Muscle layer of colon (tissue), 2 donors: ENCODE measurements at regions not wholly inside any gene's neighbourhood (a gene's known extent, or its start where the extent isn't known, plus 50 kb on each side); places are given as distances from the start of the nearest gene placed in this dataset.
A peak's percentile ranks its signal among the peaks of the same experiment; 100 is the strongest.

Experiments
- H3K27ac ChIP-seq: one replicate; pipeline ENCODE4 v1.7.0; 2013; ENCODE audit warnings: low read depth, mild to moderate bottlenecking, low read length, moderate library complexity
- H3K27me3 ChIP-seq, 2 donors: one replicate each; pipeline ENCODE4 v1.7.0; 2013; ENCODE audit warnings: low read length in 2 of 2, mild to moderate bottlenecking in 2 of 2; ENCODE audit not compliant: insufficient read depth in 2 of 2, control insufficient read depth in 1 of 2
- H3K36me3 ChIP-seq: one replicate; pipeline ENCODE4 v1.7.0; 2013; ENCODE audit warnings: mild to moderate bottlenecking, low read length; ENCODE audit not compliant: insufficient read depth
- H3K4me1 ChIP-seq: one replicate; pipeline ENCODE4 v1.7.0; 2013; ENCODE audit warnings: mild to moderate bottlenecking, low read length; ENCODE audit not compliant: insufficient read depth
- H3K4me3 ChIP-seq, 2 donors: one replicate each; pipeline ENCODE4 v1.7.0; 2013; ENCODE audit warnings: low read length in 2 of 2, low read depth in 1 of 2, mild to moderate bottlenecking in 1 of 2, moderate library complexity in 1 of 2
- H3K9ac ChIP-seq: one replicate; pipeline ENCODE4 v1.7.0; 2013; ENCODE audit warnings: low read length
- H3K9me3 ChIP-seq: one replicate; pipeline ENCODE4 v1.7.0; 2013; ENCODE audit warnings: mild to moderate bottlenecking, low read length
- donor health status: abdominal sarcoma.
- donor health status: Adenocarcinoma of cecum.

DNA sequence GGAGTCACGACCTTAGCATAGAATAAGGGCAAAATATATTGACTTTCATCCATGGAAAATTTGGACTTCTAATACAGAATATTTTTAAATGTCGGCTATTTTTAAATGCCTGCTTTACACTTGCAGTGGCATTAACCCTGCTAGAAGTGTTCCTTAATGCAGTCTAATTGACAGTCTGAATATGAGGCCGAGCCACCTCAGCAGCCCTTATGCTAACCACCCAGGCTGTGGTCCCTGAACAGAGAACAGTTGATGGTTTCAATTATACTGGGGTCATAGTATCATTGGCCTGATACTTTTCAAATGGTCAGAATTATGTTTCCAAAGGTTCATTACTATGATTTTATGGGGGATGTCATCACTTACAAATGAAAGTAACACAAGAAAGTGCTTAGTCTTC lies 764.7 kb upstream of the SLITRK1 start:
- no peaks in the 10 kb centered on the region for H3K36me3 ChIP-seq
- no peaks in the 10 kb centered on the region for H3K9me3 ChIP-seq
- no peak overlapping the region for H3K9ac ChIP-seq
- H3K27me3 ChIP-seq = no peaks in the 10 kb centered on the region
- H3K4me3 ChIP-seq = no peak overlapping the region
- H3K27ac ChIP-seq = no peak overlapping the region
- no peaks in the 10 kb centered on the region for H3K4me1 ChIP-seq

DNA sequence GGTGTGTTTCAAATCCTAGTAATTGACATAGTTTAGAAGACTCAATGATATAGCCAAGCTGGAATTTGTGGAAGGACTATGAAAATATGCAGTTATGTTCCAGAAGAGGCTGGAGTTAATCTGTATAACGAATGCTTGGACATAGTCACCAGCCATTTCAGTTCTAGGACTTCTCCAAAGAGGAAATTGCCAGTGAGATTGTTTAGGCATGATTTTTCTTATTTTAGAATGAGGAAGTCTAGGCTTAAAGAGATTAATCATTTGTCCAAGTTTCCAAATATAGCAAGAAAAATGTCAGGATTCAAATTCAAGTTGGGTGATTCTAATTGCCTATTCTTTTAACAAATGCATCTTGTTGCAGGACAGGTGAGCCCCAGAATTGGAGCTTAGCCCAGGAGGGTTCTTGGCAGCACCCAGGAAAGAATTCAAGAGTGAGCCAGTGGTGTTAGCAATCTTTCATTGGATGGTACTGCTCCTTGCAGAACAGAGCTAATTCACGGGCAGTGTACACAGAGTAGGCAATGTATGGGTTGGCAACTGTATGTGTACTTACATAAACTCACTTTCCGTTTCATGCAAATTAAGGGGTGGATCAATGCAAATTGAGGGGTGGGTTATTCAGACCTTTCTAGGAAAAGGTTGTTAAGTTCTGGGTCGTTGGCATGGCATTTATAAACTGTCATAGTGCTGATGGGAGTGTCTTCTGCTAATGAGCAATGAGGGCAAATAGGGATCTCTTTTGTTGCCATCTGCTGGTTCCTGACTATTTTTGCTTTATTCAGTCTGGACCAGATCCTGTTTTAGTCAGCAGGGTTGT lies 763.1 kb upstream of the SLITRK1 start:
- Histone ChIP-seq H3K9me3 (no peaks in the 10 kb centered on the region), H3K4me3 (no peak overlapping the region), H3K4me1 (no peaks in the 10 kb centered on the region), H3K9ac (no peak overlapping the region), H3K27ac (no peak overlapping the region), H3K27me3 (no peaks in the 10 kb centered on the region), H3K36me3 (no peaks in the 10 kb centered on the region)

DNA sequence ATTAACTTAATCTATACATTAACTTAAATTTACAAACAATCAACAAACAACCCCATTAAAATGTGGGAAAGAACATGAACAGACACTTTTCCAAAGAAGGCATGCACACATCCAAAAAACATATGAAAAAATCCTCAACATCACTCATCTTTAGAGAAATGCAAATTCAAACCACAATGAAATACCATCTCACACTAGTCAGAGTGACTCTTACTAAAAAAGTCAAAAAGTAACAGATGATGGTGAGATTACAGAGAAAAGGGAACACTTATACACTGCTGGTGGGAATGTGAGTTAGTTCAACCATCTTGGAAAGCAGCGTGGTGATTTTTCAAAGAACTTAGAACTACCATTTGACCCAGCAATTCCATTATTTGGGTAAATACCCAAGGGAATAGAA lies 759.2 kb upstream of the SLITRK1 start:
- Histone ChIP-seq H3K27me3 (no peaks in the 10 kb centered on the region), H3K36me3 (no peaks in the 10 kb centered on the region), H3K4me3 (no peak overlapping the region), H3K9me3 (no peaks in the 10 kb centered on the region), H3K27ac (no peak overlapping the region), H3K4me1 (no peaks in the 10 kb centered on the region), H3K9ac (no peak overlapping the region)

DNA sequence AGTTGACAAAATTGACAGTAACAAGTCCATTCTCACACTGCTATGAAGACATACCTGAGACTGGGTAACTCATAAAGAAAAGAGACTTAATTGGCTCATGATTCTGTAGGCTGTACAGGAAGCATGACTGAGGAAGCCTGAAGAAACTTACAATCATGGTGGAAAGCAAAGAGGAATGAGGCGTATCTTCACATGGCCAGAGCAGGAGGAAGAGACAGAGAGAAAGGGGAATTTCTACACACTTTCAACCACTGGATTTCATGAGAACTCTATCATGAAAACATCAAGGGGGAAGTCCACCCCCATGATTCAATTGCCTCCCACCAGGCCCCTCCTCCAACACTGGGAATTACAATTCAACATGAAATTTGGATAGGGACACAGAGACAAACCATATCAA lies 758.4 kb upstream of the SLITRK1 start:
- H3K27me3 ChIP-seq = no peaks in the 10 kb centered on the region
- H3K4me3 ChIP-seq = no peak overlapping the region
- no peaks in the 10 kb centered on the region for H3K4me1 ChIP-seq
- no peak overlapping the region for H3K27ac ChIP-seq
- H3K36me3 ChIP-seq = no peaks in the 10 kb centered on the region
- no peaks in the 10 kb centered on the region for H3K9me3 ChIP-seq
- no peak overlapping the region for H3K9ac ChIP-seq

DNA sequence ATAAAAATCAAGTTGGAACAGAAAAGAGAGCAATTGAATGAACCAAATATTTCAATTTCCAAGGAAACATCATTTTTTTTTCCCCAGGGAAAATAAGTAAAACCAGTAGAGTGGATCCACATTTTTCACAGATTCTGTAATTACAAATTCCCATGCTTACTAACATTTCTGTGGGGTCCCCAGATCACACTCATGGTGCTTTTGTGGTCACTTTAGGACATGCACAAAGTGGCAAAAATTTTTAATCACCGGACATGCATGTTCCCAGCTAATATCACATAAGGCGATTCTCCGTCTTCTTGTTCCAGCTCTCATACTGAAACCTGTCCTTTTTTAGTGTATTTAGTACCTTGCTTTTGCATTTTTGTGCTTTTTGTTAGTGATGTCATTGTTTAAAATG lies 748.2 kb upstream of the SLITRK1 start:
- Histone ChIP-seq H3K27me3 (no peaks in the 10 kb centered on the region), H3K9ac (no peak overlapping the region), H3K4me3 (no peak overlapping the region), H3K36me3 (no peaks in the 10 kb centered on the region), H3K9me3 (no peaks in the 10 kb centered on the region), H3K27ac (no peak overlapping the region), H3K4me1 (no peaks in the 10 kb centered on the region)

DNA sequence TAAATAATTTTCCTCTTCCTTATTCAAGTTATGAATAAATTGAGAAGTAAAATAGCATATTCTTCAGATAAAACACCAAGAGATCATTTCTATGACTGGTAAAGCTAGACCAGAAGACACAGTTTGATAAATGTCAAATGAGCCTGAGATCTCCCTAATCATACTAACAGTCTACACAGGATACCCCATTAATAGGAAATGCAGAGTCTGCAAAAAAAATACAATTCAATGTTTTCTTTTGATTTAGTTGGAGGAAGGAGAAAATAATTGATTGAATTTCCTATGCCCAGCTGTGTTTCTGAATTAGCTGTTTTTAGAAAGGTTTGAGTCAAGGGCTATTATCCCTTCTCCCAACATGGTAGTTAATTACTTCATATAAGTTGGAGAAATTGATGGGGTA lies 734.6 kb upstream of the SLITRK1 start:
- H3K9ac ChIP-seq = no peak overlapping the region
- H3K9me3 ChIP-seq = no peaks in the 10 kb centered on the region
- H3K36me3 ChIP-seq = no peaks in the 10 kb centered on the region
- H3K4me1 ChIP-seq = no peaks in the 10 kb centered on the region
- no peak overlapping the region for H3K27ac ChIP-seq
- H3K4me3 ChIP-seq = no peak overlapping the region
- H3K27me3 ChIP-seq = no peaks in the 10 kb centered on the region

DNA sequence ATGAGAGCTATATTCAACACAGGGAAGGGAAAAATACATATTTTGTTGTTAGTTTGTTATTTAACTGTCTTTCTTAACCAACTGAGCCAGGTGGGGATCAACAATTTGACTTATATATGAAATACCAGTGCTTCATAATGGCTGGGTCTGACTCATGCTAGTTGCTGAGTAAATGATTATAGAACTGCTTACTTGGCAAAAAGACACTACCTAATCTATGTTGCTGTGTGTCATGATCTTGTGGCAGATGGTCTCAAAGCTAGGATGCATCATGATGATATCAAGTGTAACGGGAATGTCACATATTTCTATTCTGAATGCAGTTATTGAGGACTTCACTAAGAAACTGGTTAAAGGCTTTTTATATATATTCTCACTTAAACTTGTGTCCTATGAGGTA lies 727.4 kb upstream of the SLITRK1 start:
- Histone ChIP-seq H3K27ac (no peak overlapping the region), H3K9ac (no peak overlapping the region), H3K27me3 (no peaks in the 10 kb centered on the region)

DNA sequence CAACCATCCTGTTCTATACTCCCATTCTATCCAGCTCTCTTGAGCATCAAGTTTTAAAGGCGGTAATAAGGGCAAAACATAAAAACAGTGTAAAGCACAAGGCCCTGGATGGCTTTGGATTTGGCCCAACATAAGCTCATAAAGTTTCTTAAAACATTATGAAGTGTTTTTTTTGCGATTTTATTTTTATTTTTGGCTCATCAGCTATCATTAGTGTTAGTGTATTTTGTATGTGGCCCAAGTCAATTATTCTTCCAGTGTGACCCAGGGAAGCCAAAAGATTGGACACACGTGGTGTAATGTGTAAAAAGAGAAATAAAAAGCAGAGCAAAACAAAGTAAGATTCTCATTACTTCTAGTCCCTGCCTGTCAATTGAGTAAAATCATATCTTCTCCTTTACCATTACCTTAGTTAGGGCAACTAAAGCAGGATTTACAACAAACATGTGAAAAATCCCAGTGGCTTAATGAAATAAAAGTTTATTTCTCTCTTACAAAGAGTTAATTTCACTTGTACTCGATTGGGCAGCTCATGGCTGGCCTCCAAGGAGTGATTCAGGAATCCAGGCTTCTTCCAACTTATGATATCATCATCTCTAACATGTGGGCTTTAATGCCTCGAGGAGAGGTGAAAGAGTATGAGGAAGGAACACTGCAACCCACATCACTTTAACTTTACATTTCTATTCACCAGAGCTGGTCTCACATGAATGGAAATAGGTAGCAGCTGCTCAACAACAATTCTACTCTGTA lies 725.2 kb upstream of the SLITRK1 start:
- Histone ChIP-seq H3K27me3 (no peaks in the 10 kb centered on the region), H3K4me1 (peaks cover 16% of the 10 kb centered on the region), H3K27ac (no peak overlapping the region), H3K9ac (no peak overlapping the region), H3K9me3 (no peaks in the 10 kb centered on the region), H3K36me3 (no peaks in the 10 kb centered on the region), H3K4me3 (peak overlapping the region in 1 of 2 donors; percentile 5)

More for the DNA sequence above, 727.4 kb upstream of the SLITRK1 start:
- H3K36me3 ChIP-seq = no peaks in the 10 kb centered on the region
- no peak overlapping the region for H3K4me3 ChIP-seq
- H3K4me1 ChIP-seq = peaks cover 16% of the 10 kb centered on the region
- no peaks in the 10 kb centered on the region for H3K9me3 ChIP-seq

DNA sequence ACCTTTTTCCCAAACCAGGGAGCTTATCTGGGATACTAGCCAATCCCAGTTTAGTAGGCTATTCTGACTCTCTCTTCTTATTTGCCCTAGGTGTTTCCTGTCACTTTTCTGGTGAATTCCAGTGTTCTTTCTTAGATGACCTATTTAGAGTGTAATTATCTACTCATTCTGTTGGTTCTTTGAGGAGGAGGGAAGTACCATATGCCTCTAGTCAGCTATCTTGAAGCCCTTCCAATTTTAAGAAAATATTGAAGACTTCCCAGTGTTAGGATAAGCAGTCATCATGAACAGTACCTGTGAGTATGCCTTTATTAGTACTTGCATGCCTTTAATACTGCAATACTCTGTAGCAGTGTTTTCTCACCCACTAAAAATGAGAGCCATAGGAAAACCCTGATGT lies 724.3 kb upstream of the SLITRK1 start:
- Histone ChIP-seq H3K27me3 (no peaks in the 10 kb centered on the region), H3K4me3 (no peak overlapping the region), H3K27ac (no peak overlapping the region), H3K9ac (no peak overlapping the region), H3K4me1 (peaks cover 16% of the 10 kb centered on the region), H3K9me3 (no peaks in the 10 kb centered on the region), H3K36me3 (no peaks in the 10 kb centered on the region)

DNA sequence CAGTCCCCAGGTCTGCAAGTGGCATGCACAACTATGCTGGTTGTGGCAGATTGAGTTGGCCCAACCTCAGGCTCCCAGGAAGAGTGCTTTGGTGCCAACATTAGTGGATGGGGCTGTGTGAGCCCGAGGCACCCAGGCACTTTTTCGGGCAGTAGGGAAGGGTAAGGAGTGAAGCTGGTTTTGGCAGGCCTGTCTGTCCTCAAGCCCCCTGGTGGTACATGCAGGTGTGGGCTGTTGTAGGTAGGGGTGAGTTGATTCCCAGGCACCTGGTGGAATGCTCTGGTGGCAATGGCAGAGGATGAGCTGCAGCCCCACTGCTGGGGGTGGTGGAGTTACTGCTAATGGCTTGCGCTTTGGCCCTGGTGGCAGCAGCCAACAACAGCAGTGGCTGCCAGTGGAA lies 723.7 kb upstream of the SLITRK1 start:
- Histone ChIP-seq H3K27ac (no peak overlapping the region), H3K36me3 (no peaks in the 10 kb centered on the region), H3K4me3 (no peak overlapping the region), H3K27me3 (no peaks in the 10 kb centered on the region), H3K9me3 (no peaks in the 10 kb centered on the region), H3K9ac (no peak overlapping the region), H3K4me1 (peaks cover 16% of the 10 kb centered on the region)

DNA sequence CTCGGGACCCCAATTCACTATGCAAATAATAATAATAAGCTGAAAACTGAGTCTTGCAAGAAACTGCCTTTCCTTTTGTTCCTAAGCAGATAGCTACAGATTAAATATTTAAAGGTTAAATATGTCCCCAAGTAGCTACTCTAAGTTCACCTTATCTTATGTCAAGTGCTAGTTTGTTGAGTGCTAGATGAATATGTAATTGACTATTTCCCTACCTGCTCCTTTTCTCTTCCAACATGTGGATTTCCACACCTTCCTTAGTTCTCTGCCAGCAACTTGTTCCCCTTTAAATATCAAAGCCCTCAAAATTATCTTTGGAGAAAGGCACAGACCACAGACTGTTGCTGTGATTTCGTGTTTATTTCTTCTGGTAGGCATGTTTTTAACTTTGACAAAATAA lies 709.2 kb upstream of the SLITRK1 start:
- H3K4me3 ChIP-seq = no peak overlapping the region

DNA sequence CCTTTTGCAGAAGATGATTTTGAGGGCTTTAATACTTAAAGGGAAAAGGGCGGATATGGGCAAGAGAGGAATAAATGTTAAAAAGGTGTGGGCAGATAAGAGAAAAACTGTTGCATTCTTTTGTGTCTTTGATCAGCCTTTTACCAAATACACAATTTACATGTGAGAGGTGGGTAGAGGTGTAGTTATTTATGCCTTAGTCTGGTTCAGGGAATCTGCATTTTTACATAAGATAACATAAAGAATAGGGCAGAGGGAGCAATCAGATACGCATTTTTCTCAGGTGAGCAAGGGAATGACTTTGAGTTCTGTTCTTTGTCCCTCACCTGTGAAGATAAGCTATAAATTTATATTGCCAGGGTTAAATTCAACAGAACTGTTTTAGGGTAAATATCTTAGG lies 708.4 kb upstream of the SLITRK1 start:
- Histone ChIP-seq H3K27me3 (no peaks in the 10 kb centered on the region), H3K4me1 (no peaks in the 10 kb centered on the region), H3K27ac (no peak overlapping the region), H3K9ac (no peak overlapping the region), H3K9me3 (no peaks in the 10 kb centered on the region), H3K36me3 (no peaks in the 10 kb centered on the region), H3K4me3 (no peak overlapping the region)

More for the DNA sequence above, 709.2 kb upstream of the SLITRK1 start:
- Histone ChIP-seq H3K27me3 (no peaks in the 10 kb centered on the region), H3K9ac (no peak overlapping the region), H3K9me3 (no peaks in the 10 kb centered on the region), H3K4me1 (no peaks in the 10 kb centered on the region), H3K36me3 (no peaks in the 10 kb centered on the region), H3K27ac (no peak overlapping the region)
